B cell (primary cell): ENCODE measurements at regions not wholly inside any gene's neighbourhood (a gene's known extent, or its start where the extent isn't known, plus 50 kb on each side); places are given as distances from the start of the nearest gene placed in this dataset.

Experiments
- ATAC-seq: fragments of 200-7000 bp; cut with Tn5 transposase; one replicate; pipeline ENCODE4 v1.10.0; 2021; ENCODE audit warnings: low read depth, mild to moderate bottlenecking, moderate number of reproducible peaks, moderate library complexity
- CTCF ChIA-PET: fragments of 350-600 bp; sonication (Branson Sonifier 250); formaldehyde crosslinking; loops from one replicate; lab custom pipeline; 2021; ENCODE audit warnings: antibody characterized with exemption, inconsistent platforms; lab: Charles Lee
- POLR2A ChIA-PET: fragments of 350-600 bp; sonication (Branson Sonifier 250); formaldehyde crosslinking; loops from one replicate; lab custom pipeline; 2021; ENCODE audit warnings: antibody characterized with exemption; lab: Charles Lee
- DNase-seq: peaks from one replicate; pipeline ENCODE4 v3.0.0; 2013
- H2AFZ ChIP-seq: 2 replicates; pipeline ENCODE4 v1.6.1; 2012; ENCODE audit warnings: mild to moderate bottlenecking, low read depth, low read length; ENCODE audit not compliant: insufficient read depth, poor library complexity, severe bottlenecking
- H3K27ac ChIP-seq, 2 donors: 1 replicate in 1 of 2; 2 replicates in 1 of 2; pipeline ENCODE4 v1.5.1; 2012 to 2013; ENCODE audit warnings: low read length in 2 of 2, mild to moderate bottlenecking in 2 of 2, moderate library complexity in 1 of 2
- H3K27me3 ChIP-seq, 4 experiments: fragments of 200-600 bp in 1 of 4; sonication (generic) in 1 of 4; replicated peaks in 1 of 4; 1 replicate in 2 of 4; 2 replicates in 2 of 4; pipeline versions ENCODE4 v1.6.1 to v1.7.0; 2013 to 2016; ENCODE audit warnings: low read length in 3 of 4, mild to moderate bottlenecking in 2 of 4, mixed read lengths in 1 of 4, moderate library complexity in 1 of 4; ENCODE audit not compliant: insufficient read depth in 4 of 4, control insufficient read depth in 3 of 4; ENCODE audit errors: control extremely low read depth in 1 of 4
- H3K36me3 ChIP-seq, 2 experiments: replicated peaks in 1 of 2; 1 replicate in 1 of 2; 2 replicates in 1 of 2; pipeline versions ENCODE4 v1.6.1 to v1.7.1; 2013; ENCODE audit warnings: low read length in 1 of 2; ENCODE audit not compliant: insufficient read depth in 2 of 2, control insufficient read depth in 1 of 2; ENCODE audit errors: control extremely low read depth in 1 of 2, extremely low read depth in 1 of 2
- H3K4me1 ChIP-seq, 2 donors: fragments of 200-600 bp in 1 of 2; sonication (generic) in 1 of 2; 1 replicate in 1 of 2; 2 replicates in 1 of 2; pipeline versions ENCODE4 v1.5.1 to v1.6.1; 2013 to 2017; ENCODE audit warnings: low read length in 2 of 2; ENCODE audit not compliant: control insufficient read depth in 2 of 2, insufficient read depth in 2 of 2
- H3K4me2 ChIP-seq: replicated peaks from 2 replicates; pipeline ENCODE3; 2012; ENCODE audit warnings: mild to moderate bottlenecking, low read depth, low read length; ENCODE audit not compliant: poor library complexity, severe bottlenecking
- H3K4me3 ChIP-seq, 5 experiments: fragments of 200-600 bp in 1 of 5; sonication (generic) in 1 of 5; 1 replicate in 3 of 5; 2 replicates in 2 of 5; pipeline versions ENCODE4 v1.5.1 to v1.7.0; 2011 to 2016; ENCODE audit warnings: low read length in 4 of 5, mild to moderate bottlenecking in 4 of 5, low read depth in 2 of 5, control low read depth in 1 of 5, moderate library complexity in 1 of 5; ENCODE audit not compliant: insufficient read depth in 1 of 5; ENCODE audit errors: control extremely low read depth in 1 of 5, extremely low read depth in 1 of 5
- H3K79me2 ChIP-seq: fragments of 200-600 bp; sonication (generic); one replicate; pipeline ENCODE4 v1.6.0; 2016; ENCODE audit warnings: low read length; ENCODE audit not compliant: control insufficient read depth, insufficient read depth
- H3K9ac ChIP-seq: fragments of 200-600 bp; sonication (generic); 2 replicates; pipeline ENCODE4 v1.6.1; 2017; ENCODE audit warnings: mild to moderate bottlenecking, low read length, moderate library complexity
- H3K9me3 ChIP-seq, 3 donors: one replicate each; pipeline versions ENCODE4 v1.6.1 to v1.7.1; 2013; ENCODE audit warnings: low read length in 2 of 3; ENCODE audit not compliant: control insufficient read depth in 2 of 3, insufficient read depth in 1 of 3; ENCODE audit errors: control extremely low read depth in 1 of 3
- H4K20me1 ChIP-seq: 2 replicates; pipeline ENCODE4 v1.6.0; 2012; ENCODE audit warnings: mild to moderate bottlenecking, low read length; ENCODE audit not compliant: insufficient read depth, control insufficient read depth, poor library complexity, severe bottlenecking
- H3K27ac Mint-ChIP-seq: one replicate; pipeline ENCODE4 v1.8.0; 2021; ENCODE audit warnings: mixed read lengths
- H3K27me3 Mint-ChIP-seq: one replicate; pipeline ENCODE4 v1.8.0; 2021; ENCODE audit warnings: mixed read lengths
- H3K4me1 Mint-ChIP-seq: one replicate; pipeline ENCODE4 v1.8.0; 2021; ENCODE audit warnings: mixed read lengths
- H3K4me3 Mint-ChIP-seq: one replicate; pipeline ENCODE4 v1.8.0; 2021; ENCODE audit warnings: mixed read lengths
- H3K9me3 Mint-ChIP-seq: one replicate; pipeline ENCODE4 v1.8.0; 2022; ENCODE audit warnings: mixed read lengths; ENCODE audit not compliant: insufficient read depth
- EZH2 ChIP-seq: IDR thresholded peaks from 2 replicates; pipeline ENCODE4 v1.6.1; 2012; ENCODE audit warnings: borderline replicate concordance, low read depth, mild to moderate bottlenecking, moderate library complexity, low read length; ENCODE audit not compliant: insufficient read depth, poor library complexity, severe bottlenecking
- WGBS: methylation state at CpG from one replicate; pipeline ENCODE4 v1.1.5; 2013; ENCODE audit warnings: missing lambda C conversion rate; ENCODE audit not compliant: insufficient coverage; 5-methylcytosine and 5-hydroxymethylcytosine counted together
- intact Hi-C: fragments of 100-400 bp; cut with micrococcal nuclease; formaldehyde crosslinking; loops from one replicate; pipeline ENCODE4 v1.10.0; 2022
- TF ChIP-seq, protein P1 (sequence below): fragments of 200-600 bp; IDR thresholded peaks from one replicate; pipeline ENCODE4 v1.8.0; 2022; ENCODE audit warnings: antibody characterized with exemption, mild to moderate bottlenecking

DNA sequence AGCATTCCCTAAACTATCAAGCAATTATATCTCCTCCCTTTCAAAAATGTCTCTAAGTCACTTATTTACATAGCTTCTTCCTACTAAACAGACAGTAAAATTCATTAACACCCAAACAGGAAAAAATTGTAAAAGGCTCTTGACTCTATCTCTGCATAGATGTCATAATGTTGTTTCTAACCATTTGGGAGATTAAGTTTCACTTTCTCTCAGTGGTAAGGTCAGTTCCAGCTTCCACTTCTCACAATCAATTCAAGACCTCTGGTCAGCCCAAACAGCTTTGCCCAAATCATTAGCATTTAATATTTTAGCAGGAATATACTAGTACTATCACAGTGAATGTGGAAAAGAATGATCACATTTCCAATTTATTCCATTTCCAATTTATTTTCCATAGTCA, 374.3 kb upstream of the MC4R start:
- no peak for TF ChIP-seq EZH2
- TF ChIP-seq, protein P1, sequence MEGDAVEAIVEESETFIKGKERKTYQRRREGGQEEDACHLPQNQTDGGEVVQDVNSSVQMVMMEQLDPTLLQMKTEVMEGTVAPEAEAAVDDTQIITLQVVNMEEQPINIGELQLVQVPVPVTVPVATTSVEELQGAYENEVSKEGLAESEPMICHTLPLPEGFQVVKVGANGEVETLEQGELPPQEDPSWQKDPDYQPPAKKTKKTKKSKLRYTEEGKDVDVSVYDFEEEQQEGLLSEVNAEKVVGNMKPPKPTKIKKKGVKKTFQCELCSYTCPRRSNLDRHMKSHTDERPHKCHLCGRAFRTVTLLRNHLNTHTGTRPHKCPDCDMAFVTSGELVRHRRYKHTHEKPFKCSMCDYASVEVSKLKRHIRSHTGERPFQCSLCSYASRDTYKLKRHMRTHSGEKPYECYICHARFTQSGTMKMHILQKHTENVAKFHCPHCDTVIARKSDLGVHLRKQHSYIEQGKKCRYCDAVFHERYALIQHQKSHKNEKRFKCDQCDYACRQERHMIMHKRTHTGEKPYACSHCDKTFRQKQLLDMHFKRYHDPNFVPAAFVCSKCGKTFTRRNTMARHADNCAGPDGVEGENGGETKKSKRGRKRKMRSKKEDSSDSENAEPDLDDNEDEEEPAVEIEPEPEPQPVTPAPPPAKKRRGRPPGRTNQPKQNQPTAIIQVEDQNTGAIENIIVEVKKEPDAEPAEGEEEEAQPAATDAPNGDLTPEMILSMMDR = no peak
- H3K4me1 Mint-ChIP-seq = no peaks in the 10 kb centered on the region
- H3K9me3 ChIP-seq = no peaks in the 10 kb centered on the region
- H3K9me3 Mint-ChIP-seq = no peaks in the 10 kb centered on the region
- H2AFZ ChIP-seq = no peak overlapping the region
- H3K36me3 ChIP-seq = no peaks in the 10 kb centered on the region
- intact Hi-C loops = no loop called here
- no peak overlapping the region for H3K4me2 ChIP-seq
- no peak overlapping the region for H3K27ac Mint-ChIP-seq
- no peak overlapping the region for H3K4me3 ChIP-seq
- H4K20me1 ChIP-seq = no peaks in the 10 kb centered on the region
- ChIA-PET POLR2A (no interaction called here), CTCF (no interaction called here)
- no peaks in the 10 kb centered on the region for H3K27me3 Mint-ChIP-seq
- DNase-seq (no peak), ATAC-seq (no peak)
- no peaks in the 10 kb centered on the region for H3K27me3 ChIP-seq
- H3K27ac ChIP-seq = no peak overlapping the region
- no peak overlapping the region for H3K9ac ChIP-seq
- H3K79me2 ChIP-seq = no peaks in the 10 kb centered on the region
- no peaks in the 10 kb centered on the region for H3K4me1 ChIP-seq
- H3K4me3 Mint-ChIP-seq = no peak overlapping the region

DNA sequence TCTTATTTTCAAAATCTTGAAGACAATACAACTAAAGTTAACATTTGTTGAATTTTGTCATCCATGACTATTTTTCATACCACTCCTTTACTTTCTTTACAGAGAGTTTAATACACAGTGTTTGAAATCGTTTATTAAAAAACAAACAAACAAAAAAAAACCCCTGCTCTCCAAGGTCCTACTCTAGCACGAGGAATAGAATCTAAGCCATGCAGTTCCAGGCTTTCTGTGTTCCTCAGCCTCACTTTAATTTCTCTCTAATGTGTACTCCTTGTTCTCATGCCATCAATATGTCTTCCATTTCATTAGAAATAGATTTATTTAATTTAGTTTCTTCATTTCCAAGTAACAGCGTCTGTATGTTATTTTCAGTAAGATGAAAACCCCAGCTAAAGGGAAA, 381.2 kb upstream of the MC4R start:
- no peaks in the 10 kb centered on the region for H3K27me3 ChIP-seq
- no peak overlapping the region for H3K9ac ChIP-seq
- no peak overlapping the region for H3K27ac ChIP-seq
- Mint-ChIP-seq H3K27ac (no peak overlapping the region), H3K27me3 (no peaks in the 10 kb centered on the region), H3K4me1 (no peaks in the 10 kb centered on the region), H3K9me3 (no peaks in the 10 kb centered on the region), H3K4me3 (no peak overlapping the region)
- ATAC-seq (no peak), DNase-seq (no peak)
- intact Hi-C loops = no loop called here
- H3K36me3 ChIP-seq = no peaks in the 10 kb centered on the region
- no peaks in the 10 kb centered on the region for H3K4me1 ChIP-seq
- WGBS = 25% methylated on average over 2 of the region's 3 CpGs
- H3K4me2 ChIP-seq = no peak overlapping the region
- H3K9me3 ChIP-seq = no peaks in the 10 kb centered on the region
- TF ChIP-seq, protein P1 = no peak
- TF ChIP-seq EZH2 = no peak
- no peaks in the 10 kb centered on the region for H4K20me1 ChIP-seq
- POLR2A ChIA-PET = no interaction called here
- no peak overlapping the region for H2AFZ ChIP-seq
- H3K4me3 ChIP-seq = no peak overlapping the region
- no peaks in the 10 kb centered on the region for H3K79me2 ChIP-seq
- CTCF ChIA-PET = no interaction called here
